HCT116 (cell line): ENCODE measurements at regions not wholly inside any gene's neighbourhood (a gene's known extent, or its start where the extent isn't known, plus 50 kb on each side); places are given as distances from the start of the nearest gene placed in this dataset.

Source experiments
- ATAC-seq: fragments of 200-7000 bp; cut with Tn5 transposase; 2 replicates; pipeline ENCODE4 v1.9.1; 2020; ENCODE audit warnings: mild to moderate bottlenecking, moderate library complexity
- BruUV-seq: library from RNA; stranded (reverse); fragments of 400-500 nt; replicated peaks from 2 replicates; lab custom pipeline; 2021; lab: Mats Ljungman, UMichigan
- CTCF ChIA-PET: fragments of 300-600 bp; sonication (Branson Sonifier 250); formaldehyde crosslinking; loops from one replicate; lab custom pipeline; 2021; ENCODE audit warnings: antibody characterized with exemption; lab: Charles Lee
- POLR2A ChIA-PET: fragments of 300-600, 350-600 bp; sonication (Branson Sonifier 250); formaldehyde crosslinking; loops from one replicate; lab custom pipeline; 2021; ENCODE audit warnings: antibody characterized with exemption; lab: Charles Lee
- RAD21 ChIA-PET, 2 experiments: fragments of 300-600 bp; sonication (Branson Sonifier 250); formaldehyde crosslinking; loops; one replicate each; lab custom pipeline; 2023; ENCODE audit warnings: low total read pairs in 2 of 2; ENCODE audit not compliant: uncharacterized antibody in 2 of 2, unreplicated experiment in 2 of 2, low non-redundant PET in 1 of 2; lab: Charles Lee
- DNase-seq: peaks from one replicate; pipeline ENCODE4 v3.0.0-alpha.2; 2010; ENCODE audit warnings: low read depth, low spot score
- H2AFZ ChIP-seq: fragments of 200-600 bp; shearing (Covaris generic), sonication (generic); 2 replicates; pipeline ENCODE4 v1.6.1; 2017; ENCODE audit warnings: low read depth, mixed run types, mixed read lengths, antibody characterized with exemption, low read length; ENCODE audit not compliant: poor library complexity, severe bottlenecking
- H3K27ac ChIP-seq: 2 replicates; pipeline ENCODE4 v1.5.1; 2012; ENCODE audit warnings: low read depth, low read length
- H3K27me3 ChIP-seq: fragments of 200-600 bp; sonication (generic); 2 replicates; pipeline ENCODE4 v1.6.1; 2016; ENCODE audit warnings: mixed run types, low read length, mixed read lengths; ENCODE audit not compliant: insufficient read depth
- H3K36me3 ChIP-seq, 2 experiments: fragments of 200-500 bp in 1 of 2; fragments of 200-600 bp in 1 of 2; sonication (Bioruptor generic) in 1 of 2; sonication (generic) in 1 of 2; 2 replicates each; pipeline versions ENCODE4 v1.5.1 to v1.6.1; 2014 to 2016; ENCODE audit warnings: low read length in 2 of 2, inconsistent platforms in 1 of 2, mixed read lengths in 1 of 2, mixed run types in 1 of 2; ENCODE audit not compliant: insufficient read depth in 2 of 2, control insufficient read depth in 1 of 2
- H3K4me1 ChIP-seq, 2 experiments: fragments of 200-600 bp in 1 of 2; sonication (generic) in 1 of 2; 2 replicates each; pipeline versions ENCODE4 v1.5.1 to v1.6.1; 2012 to 2017; ENCODE audit warnings: low read length in 2 of 2, inconsistent platforms in 1 of 2, mild to moderate bottlenecking in 1 of 2, mixed read lengths in 1 of 2, mixed run types in 1 of 2, moderate library complexity in 1 of 2; ENCODE audit not compliant: insufficient read depth in 2 of 2, control insufficient read depth in 1 of 2
- H3K4me2 ChIP-seq: fragments of 200-600 bp; sonication (generic); 2 replicates; pipeline ENCODE4 v1.6.1; 2017; ENCODE audit warnings: mixed run types, low read length, mixed read lengths
- H3K4me3 ChIP-seq, 2 experiments: fragments of 200-600 bp in 1 of 2; sonication (generic) in 1 of 2; replicated peaks in 1 of 2; 2 replicates each; pipeline ENCODE4 v1.5.1; 2011 to 2016; ENCODE audit warnings: low read length in 2 of 2, control low read depth in 1 of 2, low read depth in 1 of 2, mild to moderate bottlenecking in 1 of 2, mixed read lengths in 1 of 2, mixed run types in 1 of 2
- H3K79me2 ChIP-seq: fragments of 200-600 bp; sonication (generic); 2 replicates; pipeline ENCODE4 v1.6.1; 2017; ENCODE audit warnings: mild to moderate bottlenecking, mixed run types, low read length, moderate library complexity, mixed read lengths; ENCODE audit not compliant: insufficient read depth
- H3K9ac ChIP-seq: fragments of 200-600 bp; sonication (generic); 2 replicates; pipeline ENCODE4 v1.6.1; 2016; ENCODE audit warnings: low read length, mixed read lengths
- H3K9me2 ChIP-seq: fragments of 200-600 bp; sonication (generic), shearing (Covaris generic); 2 replicates; pipeline ENCODE4 v1.6.1; 2017; ENCODE audit warnings: mixed run types, mild to moderate bottlenecking, moderate library complexity; ENCODE audit not compliant: insufficient read depth
- H3K9me3 ChIP-seq, 2 experiments: fragments of 200-500 bp in 1 of 2; fragments of 200-600 bp in 1 of 2; sonication (Bioruptor generic) in 1 of 2; sonication (generic) in 1 of 2; 2 replicates each; pipeline ENCODE4 v1.6.1; 2014 to 2017; ENCODE audit warnings: low read length in 2 of 2, mixed read lengths in 2 of 2, inconsistent platforms in 1 of 2, low read depth in 1 of 2, mild to moderate bottlenecking in 1 of 2, mixed run types in 1 of 2, moderate library complexity in 1 of 2; ENCODE audit not compliant: control insufficient read depth in 1 of 2, insufficient read depth in 1 of 2
- H4K20me1 ChIP-seq: fragments of 200-600 bp; sonication (generic), shearing (Covaris generic); 2 replicates; pipeline ENCODE4 v1.6.1; 2017; ENCODE audit warnings: mixed run types, mild to moderate bottlenecking, moderate library complexity; ENCODE audit not compliant: insufficient read depth
- ATF3 ChIP-seq: IDR thresholded peaks from 2 replicates; pipeline ENCODE4 v1.6.1; 2012
- CBX3 ChIP-seq: IDR thresholded peaks from 2 replicates; pipeline ENCODE4 v1.6.1; 2012; ENCODE audit warnings: low read depth
- EGR1 ChIP-seq: IDR thresholded peaks from 2 replicates; pipeline ENCODE4 v1.6.1; 2012; ENCODE audit warnings: low read depth
- EZH2phosphoT487 ChIP-seq: fragments of 200-600 bp; IDR thresholded peaks from 2 replicates; pipeline ENCODE4 v1.6.1; 2018; ENCODE audit warnings: antibody characterized with exemption, borderline replicate concordance
- FOSL1 ChIP-seq: IDR thresholded peaks from 2 replicates; pipeline ENCODE4 v1.6.1; 2012; ENCODE audit warnings: low read depth
- JUND ChIP-seq: IDR thresholded peaks from 2 replicates; pipeline ENCODE4 v1.6.1; 2012
- RAD21 ChIP-seq: IDR thresholded peaks from 2 replicates; pipeline ENCODE4 v1.6.1; 2012; ENCODE audit warnings: low read depth, mild to moderate bottlenecking
- SP1 ChIP-seq: IDR thresholded peaks from 2 replicates; pipeline ENCODE4 v1.6.1; 2012; ENCODE audit warnings: low read depth
- SRF ChIP-seq: IDR thresholded peaks from 2 replicates; pipeline ENCODE4 v1.6.1; 2012; ENCODE audit warnings: low read depth
- TCF7L2 ChIP-seq: IDR thresholded peaks from 2 replicates; pipeline ENCODE4 v1.7.0; 2011; ENCODE audit warnings: borderline replicate concordance, inconsistent platforms; ENCODE audit not compliant: insufficient read depth, insufficient read length; ENCODE audit errors: extremely low read depth
- ZNF274 ChIP-seq: fragments of 200-500 bp; sonication (Bioruptor generic); IDR thresholded peaks from 2 replicates; pipeline ENCODE4 v1.6.1; 2014; ENCODE audit warnings: mild to moderate bottlenecking, low read depth, low read length, inconsistent platforms
- intact Hi-C: fragments of 100-400 bp; cut with micrococcal nuclease; formaldehyde crosslinking; loops from 2 replicates; pipeline ENCODE4 v1.10.0; 2022

DNA sequence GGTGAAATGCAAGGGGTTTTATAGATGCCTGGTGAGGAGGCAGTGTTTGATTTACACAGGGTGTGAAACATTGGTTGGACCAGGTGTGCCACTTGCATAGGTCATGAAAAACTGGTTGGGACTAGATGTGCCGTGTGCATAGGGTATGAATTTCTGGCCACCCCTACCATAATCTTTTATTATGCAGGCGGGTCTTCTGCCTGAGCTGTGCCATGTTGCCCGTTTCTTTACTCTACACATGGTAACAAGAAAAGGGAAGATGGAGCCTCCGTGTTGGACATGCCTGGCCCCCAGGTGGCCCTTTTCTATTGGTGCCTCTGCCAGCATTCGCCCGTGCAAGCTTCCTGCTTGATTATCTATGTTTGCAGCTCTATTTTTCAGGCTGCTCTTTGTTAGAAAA is 805.4 kb downstream of the TRIB2 start:
- no peaks in the 10 kb centered on the region for H3K36me3 ChIP-seq
- H3K9ac ChIP-seq = no peak overlapping the region
- ChIA-PET POLR2A (no interaction called here), CTCF (no interaction called here), RAD21 (no interaction called here)
- no TSS peak for BruUV-seq
- intact Hi-C loops = no loop called here
- H3K9me2 ChIP-seq = no peaks in the 10 kb centered on the region
- H3K4me1 ChIP-seq = no peaks in the 10 kb centered on the region
- no peak for ATAC-seq
- no peaks in the 10 kb centered on the region for H3K79me2 ChIP-seq
- no peaks in the 10 kb centered on the region for H3K27me3 ChIP-seq
- no peak overlapping the region for H2AFZ ChIP-seq
- H4K20me1 ChIP-seq = no peaks in the 10 kb centered on the region
- DNase-seq = no peak
- H3K27ac ChIP-seq = no peak overlapping the region
- H3K9me3 ChIP-seq = peaks cover 6 to 14% of the 10 kb centered on the region in 2 experiments; a peak in 2 of 4 replicates
- H3K4me2 ChIP-seq = no peak overlapping the region
- H3K4me3 ChIP-seq = no peak overlapping the region
- TF ChIP-seq FOSL1 (no peak), EZH2phosphoT487 (no peak), ATF3 (no peak), JUND (no peak), RAD21 (no peak), TCF7L2 (no peak), CBX3 (no peak), EGR1 (no peak), SRF (no peak), ZNF274 (no peak), SP1 (no peak)
